ENCODE measurements at regions not wholly inside any gene's neighbourhood (a gene's known extent, or its start where the extent isn't known, plus 50 kb on each side); places are given as distances from the start of the nearest gene placed in this dataset.

GRCh38 chr15:69973102-69973714 lies 124.5 kb downstream of the TLE3 start:
- TF ChIP-seq CTCF (conservative IDR thresholded peaks at IDR 0.05; ENCODE audit: low read depth, low read length), result no peak
- peak; percentile 7 for DNase-seq (ENCODE audit: low read depth)
- H3K4me3 ChIP-seq (ENCODE audit: low read depth, low read length), result no peak overlapping the region

- TF ChIP-seq CTCF (conservative IDR thresholded peaks at IDR 0.05; ENCODE audit: low read depth, low read length), result no peak
- H3K4me3 ChIP-seq (ENCODE audit: low read depth, low read length), result no peak overlapping the region
- DNase-seq (ENCODE audit: low read depth), result no peak
Observed at GRCh38 chr15:69973880-69974279, 123.8 kb downstream of the TLE3 start.

- H3K4me3 ChIP-seq (ENCODE audit: low read depth, low read length), result no peak overlapping the region
- TF ChIP-seq CTCF (conservative IDR thresholded peaks at IDR 0.05; ENCODE audit: low read depth, low read length), result no peak
- no peak for DNase-seq (ENCODE audit: low read depth)
Observed at GRCh38 chr15:69974321-69974720, 123.4 kb downstream of the TLE3 start.

GRCh38 chr15:69976366-69976994 lies 121.2 kb downstream of the TLE3 start:
- no peak for DNase-seq (ENCODE audit: low read depth)
- H3K4me3 ChIP-seq (ENCODE audit: low read depth, low read length), result no peak overlapping the region
- TF ChIP-seq CTCF (conservative IDR thresholded peaks at IDR 0.05; ENCODE audit: low read depth, low read length), result no peak

- no peak for DNase-seq (ENCODE audit: low read depth)
- H3K4me3 ChIP-seq (ENCODE audit: low read depth, low read length), result no peak overlapping the region
- no peak for TF ChIP-seq CTCF (conservative IDR thresholded peaks at IDR 0.05; ENCODE audit: low read depth, low read length)
Observed at GRCh38 chr15:69978603-69979002, 119.1 kb downstream of the TLE3 start.

GRCh38 chr15:69979262-69979661 lies 118.5 kb downstream of the TLE3 start:
- peak; percentile 3 for DNase-seq (ENCODE audit: low read depth)
- H3K4me3 ChIP-seq (ENCODE audit: low read depth, low read length), result no peak overlapping the region
- TF ChIP-seq CTCF (conservative IDR thresholded peaks at IDR 0.05; ENCODE audit: low read depth, low read length), result peak; percentile 30

- DNase-seq (ENCODE audit: low read depth), result no peak
- no peak overlapping the region for H3K4me3 ChIP-seq (ENCODE audit: low read depth, low read length)
- no peak for TF ChIP-seq CTCF (conservative IDR thresholded peaks at IDR 0.05; ENCODE audit: low read depth, low read length)
Observed at GRCh38 chr15:69979783-69980182, 117.9 kb downstream of the TLE3 start.

Measured in epithelial cell of proximal tubule (primary cell).